GM12892 (cell line): ENCODE measurements at regions not wholly inside any gene's neighbourhood (a gene's known extent, or its start where the extent isn't known, plus 50 kb on each side); places are given as distances from the start of the nearest gene placed in this dataset.

ENCODE experiments used
- POLR2A ChIP-seq: IDR thresholded peaks from 2 replicates; pipeline ENCODE4 v1.6.1; 2011; ENCODE audit warnings: low read depth, low read length, control low read depth
- POLR2AphosphoS5 ChIP-seq: IDR thresholded peaks from 2 replicates; pipeline ENCODE4 v1.6.1; 2011; ENCODE audit warnings: low read depth, low read length, control low read depth

- TF ChIP-seq POLR2A (no peak), POLR2AphosphoS5 (no peak)
These were observed 185.3 kb upstream of the MYT1L start for GRCh38 chr2:2516386-2516785.
